ENCODE measurements at regions not wholly inside any gene's neighbourhood (a gene's known extent, or its start where the extent isn't known, plus 50 kb on each side); places are given as distances from the start of the nearest gene placed in this dataset.

DNA sequence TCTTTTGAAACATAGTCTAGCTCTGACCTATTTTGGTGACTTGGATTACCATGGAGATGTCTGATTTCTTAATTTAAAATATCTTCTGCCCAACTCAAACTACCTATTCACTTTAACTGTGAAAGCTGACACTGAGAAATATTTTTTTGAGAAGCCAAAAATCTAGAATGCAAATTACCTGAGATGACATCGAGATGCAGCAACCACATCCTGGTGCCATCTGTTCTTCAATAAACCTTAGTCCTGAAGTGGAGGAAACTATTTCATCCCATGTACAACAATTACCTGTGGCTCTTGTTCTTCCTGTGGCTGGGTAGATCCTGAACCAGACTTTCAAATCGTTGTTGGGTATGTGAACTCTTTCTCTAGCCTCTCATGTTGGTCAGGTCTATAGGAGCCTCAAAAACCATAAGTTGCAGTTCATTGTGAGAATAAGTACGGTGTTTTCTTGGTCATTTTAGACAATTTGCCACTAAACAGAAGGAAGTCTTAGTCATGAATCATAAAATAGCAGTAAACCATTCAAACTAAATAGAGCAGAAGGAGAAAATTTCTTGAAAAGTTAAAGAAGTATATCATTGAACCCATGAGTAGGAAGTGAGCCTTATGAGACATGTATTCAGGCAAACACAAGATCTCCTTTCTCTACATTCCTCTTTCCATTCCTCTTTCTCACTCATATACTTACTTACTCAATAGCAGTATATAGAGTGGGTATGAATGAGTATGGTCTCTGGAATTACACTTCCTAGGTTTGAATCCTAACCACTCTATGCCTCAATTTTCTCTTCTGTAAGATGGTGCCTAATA lies 176.0 kb downstream of the HMHB1 start:
- no peak for TF ChIP-seq EZH2 (IDR thresholded peaks at IDR 0.05; ENCODE audit: low read length, unreplicated experiment)
- TF ChIP-seq, protein P1, sequence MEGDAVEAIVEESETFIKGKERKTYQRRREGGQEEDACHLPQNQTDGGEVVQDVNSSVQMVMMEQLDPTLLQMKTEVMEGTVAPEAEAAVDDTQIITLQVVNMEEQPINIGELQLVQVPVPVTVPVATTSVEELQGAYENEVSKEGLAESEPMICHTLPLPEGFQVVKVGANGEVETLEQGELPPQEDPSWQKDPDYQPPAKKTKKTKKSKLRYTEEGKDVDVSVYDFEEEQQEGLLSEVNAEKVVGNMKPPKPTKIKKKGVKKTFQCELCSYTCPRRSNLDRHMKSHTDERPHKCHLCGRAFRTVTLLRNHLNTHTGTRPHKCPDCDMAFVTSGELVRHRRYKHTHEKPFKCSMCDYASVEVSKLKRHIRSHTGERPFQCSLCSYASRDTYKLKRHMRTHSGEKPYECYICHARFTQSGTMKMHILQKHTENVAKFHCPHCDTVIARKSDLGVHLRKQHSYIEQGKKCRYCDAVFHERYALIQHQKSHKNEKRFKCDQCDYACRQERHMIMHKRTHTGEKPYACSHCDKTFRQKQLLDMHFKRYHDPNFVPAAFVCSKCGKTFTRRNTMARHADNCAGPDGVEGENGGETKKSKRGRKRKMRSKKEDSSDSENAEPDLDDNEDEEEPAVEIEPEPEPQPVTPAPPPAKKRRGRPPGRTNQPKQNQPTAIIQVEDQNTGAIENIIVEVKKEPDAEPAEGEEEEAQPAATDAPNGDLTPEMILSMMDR (conservative IDR thresholded peaks at IDR 0.05; ENCODE audit: low read depth, low read length) = no peak

Measured in PC-3 (cell line).